Type B pancreatic cell (in vitro differentiated cells): ENCODE measurements at regions not wholly inside any gene's neighbourhood (a gene's known extent, or its start where the extent isn't known, plus 50 kb on each side); places are given as distances from the start of the nearest gene placed in this dataset.

Experiments used
- DNase-seq: peaks from one replicate; pipeline ENCODE4 v3.0.0; 2021; ENCODE audit warnings: mixed read lengths; ENCODE audit not compliant: unreplicated experiment; ENCODE audit errors: extremely low spot score
- H3K27ac Mint-ChIP-seq: 2 replicates; pipeline ENCODE4 v1.8.0; 2021; ENCODE audit warnings: mild to moderate bottlenecking, mixed read lengths
- H3K27me3 Mint-ChIP-seq: 2 replicates; pipeline ENCODE4 v1.8.0; 2021; ENCODE audit warnings: mixed read lengths
- H3K36me3 Mint-ChIP-seq: 2 replicates; pipeline ENCODE4 v1.8.0; 2021; ENCODE audit warnings: mixed read lengths
- H3K4me1 Mint-ChIP-seq: one replicate; pipeline ENCODE4 v1.8.0; 2021; ENCODE audit warnings: mixed read lengths; ENCODE audit not compliant: unreplicated experiment
- H3K4me3 Mint-ChIP-seq: 2 replicates; pipeline ENCODE4 v1.8.0; 2021; ENCODE audit warnings: mild to moderate bottlenecking, mixed read lengths
- H3K9me3 Mint-ChIP-seq: 2 replicates; pipeline ENCODE4 v1.8.0; 2021; ENCODE audit warnings: mixed read lengths
- CTCF ChIP-seq: fragments of 200-600 bp; sonication (generic); conservative IDR thresholded peaks from 2 replicates; pipeline ENCODE4 v1.5.0; 2021; ENCODE audit warnings: antibody characterized with exemption, mild to moderate bottlenecking

GRCh38 chr2:193024791-193025190, 830.1 kb upstream of the TMEFF2 start:
- Mint-ChIP-seq H3K4me3 (no peak overlapping the region), H3K27ac (no peak overlapping the region), H3K4me1 (peaks cover 9% of the 10 kb centered on the region), H3K36me3 (peaks cover 9% of the 10 kb centered on the region), H3K27me3 (no peaks in the 10 kb centered on the region), H3K9me3 (peaks cover 15% of the 10 kb centered on the region)
- no peak for TF ChIP-seq CTCF
- no peak for DNase-seq

GRCh38 chr2:193011870-193012269, 817.1 kb upstream of the TMEFF2 start:
- Mint-ChIP-seq H3K27me3 (no peaks in the 10 kb centered on the region), H3K9me3 (no peaks in the 10 kb centered on the region), H3K27ac (no peak overlapping the region), H3K36me3 (no peaks in the 10 kb centered on the region), H3K4me3 (no peak overlapping the region), H3K4me1 (no peaks in the 10 kb centered on the region)
- no peak for DNase-seq
- no peak for TF ChIP-seq CTCF

GRCh38 chr2:192993059-192993458, 798.3 kb upstream of the TMEFF2 start:
- no peak for TF ChIP-seq CTCF
- Mint-ChIP-seq H3K27me3 (no peaks in the 10 kb centered on the region), H3K9me3 (no peaks in the 10 kb centered on the region), H3K36me3 (no peaks in the 10 kb centered on the region), H3K4me3 (no peak overlapping the region), H3K27ac (no peak overlapping the region), H3K4me1 (no peaks in the 10 kb centered on the region)
- DNase-seq: no peak

DNA sequence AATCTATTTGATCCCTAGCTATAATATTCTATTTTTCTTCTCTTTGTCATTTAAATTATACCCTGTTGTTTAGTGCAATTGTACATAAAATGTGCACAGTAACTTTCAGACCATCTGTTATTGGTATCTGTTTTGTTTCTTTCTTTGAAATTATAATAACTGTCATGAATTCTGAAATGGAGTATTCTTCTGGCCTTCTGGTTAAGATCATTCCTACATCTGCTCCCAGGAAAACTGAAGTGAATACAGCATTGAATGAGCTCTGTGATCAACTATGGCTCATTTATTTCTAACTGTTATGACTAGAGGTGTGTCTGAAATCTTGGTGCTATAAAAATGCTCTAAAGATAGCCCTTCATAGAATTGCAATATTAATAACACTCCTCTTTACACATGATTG, 788.4 kb upstream of the TMEFF2 start:
- Mint-ChIP-seq H3K27me3 (no peaks in the 10 kb centered on the region), H3K36me3 (no peaks in the 10 kb centered on the region), H3K27ac (no peak overlapping the region), H3K9me3 (no peaks in the 10 kb centered on the region), H3K4me3 (no peak overlapping the region), H3K4me1 (no peaks in the 10 kb centered on the region)
- DNase-seq: no peak
- TF ChIP-seq CTCF: no peak

- no peaks in the 10 kb centered on the region for H3K9me3 Mint-ChIP-seq
- no peaks in the 10 kb centered on the region for H3K4me1 Mint-ChIP-seq
- no peak overlapping the region for H3K4me3 Mint-ChIP-seq
- H3K27me3 Mint-ChIP-seq: no peaks in the 10 kb centered on the region
- TF ChIP-seq CTCF: no peak
- no peak for DNase-seq
- no peak overlapping the region for H3K27ac Mint-ChIP-seq
- H3K36me3 Mint-ChIP-seq: no peaks in the 10 kb centered on the region
These were observed 783.7 kb upstream of the TMEFF2 start for GRCh38 chr2:192978395-192978794.

DNA sequence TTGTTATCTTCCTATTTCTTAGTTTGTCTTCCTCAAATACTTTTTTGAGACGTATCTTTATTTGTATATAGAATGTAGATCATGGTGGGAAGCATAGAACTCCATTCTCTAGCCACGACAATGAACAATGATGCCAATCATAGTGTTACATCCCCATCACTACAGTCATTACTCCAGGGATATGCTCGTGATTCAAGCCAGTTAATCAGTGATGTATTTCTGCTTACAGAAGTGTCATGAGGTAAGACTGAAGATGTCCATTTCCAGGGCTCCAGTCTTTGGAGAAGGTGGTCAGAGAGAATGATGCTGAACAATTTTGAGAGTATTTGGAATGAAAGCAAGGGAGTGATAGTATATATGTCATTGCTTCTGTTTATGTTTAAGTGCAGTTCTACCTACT, 777.2 kb upstream of the TMEFF2 start:
- Mint-ChIP-seq H3K4me1 (no peaks in the 10 kb centered on the region), H3K27me3 (no peaks in the 10 kb centered on the region), H3K4me3 (no peak overlapping the region), H3K9me3 (no peaks in the 10 kb centered on the region), H3K27ac (no peak overlapping the region), H3K36me3 (no peaks in the 10 kb centered on the region)
- no peak for DNase-seq
- TF ChIP-seq CTCF: no peak
